Right atrium auricular region (tissue), 2 donors: ENCODE measurements at regions not wholly inside any gene's neighbourhood (a gene's known extent, or its start where the extent isn't known, plus 50 kb on each side); places are given as distances from the start of the nearest gene placed in this dataset.

Experiments used
- DNase-seq: peaks from one replicate; pipeline ENCODE4 v3.0.0-alpha.2; 2019; ENCODE audit warnings: low spot score
- H3K27ac ChIP-seq, 2 donors: fragments of 200-600 bp; sonication (generic); 1 replicate in 1 of 2; 2 replicates in 1 of 2; pipeline ENCODE4 v1.5.1; 2016 to 2019
- H3K27me3 ChIP-seq, 2 donors: fragments of 200-600 bp; sonication (generic); one replicate each; pipeline versions ENCODE4 v1.5.1 to v1.6.0; 2017 to 2019
- H3K36me3 ChIP-seq: fragments of 200-600 bp; sonication (generic); one replicate; pipeline ENCODE4 v1.5.1; 2016
- H3K4me1 ChIP-seq, 2 donors: fragments of 200-600 bp; sonication (generic); one replicate each; pipeline versions ENCODE4 v1.5.1 to v1.6.0; 2017 to 2019
- H3K4me3 ChIP-seq, 2 donors: fragments of 200-600 bp; sonication (generic); 1 replicate in 1 of 2; 2 replicates in 1 of 2; pipeline ENCODE4 v1.5.1; 2017 to 2019; ENCODE audit warnings: mild to moderate bottlenecking in 1 of 2, moderate library complexity in 1 of 2
- H3K9me3 ChIP-seq, 2 donors: fragments of 200-600 bp; sonication (generic); one replicate each; pipeline ENCODE4 v1.5.1; 2019
- TF ChIP-seq, protein P1 (sequence below), 2 donors: fragments of 200-600 bp; sonication (generic); IDR thresholded peaks; one replicate each; pipeline ENCODE4 v1.5.1; 2019; ENCODE audit warnings: antibody characterized with exemption in 2 of 2

DNA sequence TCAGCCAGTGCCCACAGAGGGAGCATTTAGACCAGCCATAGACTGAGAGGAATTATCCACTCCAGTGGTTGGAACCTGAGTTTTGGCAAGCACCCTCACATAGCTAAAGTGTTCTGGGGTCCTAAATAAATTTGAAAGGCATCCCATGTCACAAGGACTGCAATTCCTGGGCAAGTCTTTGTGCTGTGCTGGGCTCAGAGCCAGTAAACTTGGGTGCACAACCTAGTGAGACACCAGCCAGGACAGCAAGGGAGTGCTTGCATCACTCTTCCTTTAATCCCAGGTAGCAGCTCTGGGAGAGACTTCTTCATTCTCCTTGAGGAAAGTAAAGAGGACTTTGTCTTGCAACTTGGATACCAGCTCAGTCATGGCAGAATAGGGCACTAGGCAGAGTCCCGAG lies 142.0 kb upstream of the FSCB start:
- no peak overlapping the region for H3K4me3 ChIP-seq
- H3K27ac ChIP-seq: no peak overlapping the region
- no peaks in the 10 kb centered on the region for H3K4me1 ChIP-seq
- no peak for DNase-seq
- no peaks in the 10 kb centered on the region for H3K36me3 ChIP-seq
- H3K27me3 ChIP-seq: no peaks in the 10 kb centered on the region
- TF ChIP-seq, protein P1, sequence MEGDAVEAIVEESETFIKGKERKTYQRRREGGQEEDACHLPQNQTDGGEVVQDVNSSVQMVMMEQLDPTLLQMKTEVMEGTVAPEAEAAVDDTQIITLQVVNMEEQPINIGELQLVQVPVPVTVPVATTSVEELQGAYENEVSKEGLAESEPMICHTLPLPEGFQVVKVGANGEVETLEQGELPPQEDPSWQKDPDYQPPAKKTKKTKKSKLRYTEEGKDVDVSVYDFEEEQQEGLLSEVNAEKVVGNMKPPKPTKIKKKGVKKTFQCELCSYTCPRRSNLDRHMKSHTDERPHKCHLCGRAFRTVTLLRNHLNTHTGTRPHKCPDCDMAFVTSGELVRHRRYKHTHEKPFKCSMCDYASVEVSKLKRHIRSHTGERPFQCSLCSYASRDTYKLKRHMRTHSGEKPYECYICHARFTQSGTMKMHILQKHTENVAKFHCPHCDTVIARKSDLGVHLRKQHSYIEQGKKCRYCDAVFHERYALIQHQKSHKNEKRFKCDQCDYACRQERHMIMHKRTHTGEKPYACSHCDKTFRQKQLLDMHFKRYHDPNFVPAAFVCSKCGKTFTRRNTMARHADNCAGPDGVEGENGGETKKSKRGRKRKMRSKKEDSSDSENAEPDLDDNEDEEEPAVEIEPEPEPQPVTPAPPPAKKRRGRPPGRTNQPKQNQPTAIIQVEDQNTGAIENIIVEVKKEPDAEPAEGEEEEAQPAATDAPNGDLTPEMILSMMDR (IDR thresholded peaks at IDR 0.05): no peak
- H3K9me3 ChIP-seq: no peaks in the 10 kb centered on the region

DNA sequence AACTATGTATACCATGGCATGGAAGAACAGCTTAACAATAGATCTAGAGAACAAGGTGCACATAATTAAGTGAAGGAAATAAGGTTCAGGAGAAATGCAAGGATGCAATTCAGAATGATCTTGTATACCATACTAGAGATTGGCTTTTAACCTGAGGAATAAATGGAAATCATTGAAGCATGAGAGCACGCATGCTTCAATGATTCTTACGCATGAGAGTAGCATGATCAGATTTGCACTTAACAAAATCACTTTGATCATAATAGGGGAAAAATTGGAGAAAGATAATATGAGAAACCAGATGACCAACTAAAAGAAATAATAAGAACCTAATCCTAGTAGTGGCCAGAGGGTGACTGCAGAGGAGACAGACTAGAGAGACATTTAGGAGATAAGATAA lies 133.3 kb upstream of the FSCB start:
- Histone ChIP-seq H3K4me1 (no peaks in the 10 kb centered on the region), H3K36me3 (no peaks in the 10 kb centered on the region), H3K27me3 (no peaks in the 10 kb centered on the region), H3K27ac (no peak overlapping the region), H3K9me3 (no peaks in the 10 kb centered on the region), H3K4me3 (no peak overlapping the region)
- DNase-seq: no peak
- TF ChIP-seq, protein P1 (IDR thresholded peaks at IDR 0.05): no peak

DNA sequence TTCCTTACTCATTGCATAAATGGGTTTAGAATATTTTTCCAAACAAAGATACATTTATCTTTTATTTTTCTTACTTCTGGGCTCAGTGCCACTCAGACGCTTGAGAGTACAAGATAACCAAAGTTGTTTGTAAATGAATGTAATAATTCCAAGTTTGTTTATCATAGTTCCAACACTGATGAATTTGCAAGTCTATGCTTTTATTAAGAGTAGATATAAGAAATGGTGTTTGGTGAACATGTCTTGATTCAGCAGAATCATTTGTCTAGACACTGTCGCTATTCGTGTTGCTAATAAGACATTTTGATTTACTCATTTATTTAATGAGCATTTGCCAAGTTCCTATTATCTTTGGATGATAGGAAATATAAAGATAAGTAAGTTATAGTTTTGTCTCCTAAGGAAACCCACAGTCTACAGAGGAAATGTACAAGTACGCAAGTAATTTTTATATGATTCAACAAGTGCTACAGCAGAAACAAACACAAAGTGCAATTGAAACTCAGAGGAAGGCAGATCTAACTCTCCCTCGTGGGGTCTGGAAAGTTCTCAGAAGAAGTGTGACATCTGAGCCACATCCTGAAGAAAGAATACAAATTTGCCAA lies 132.8 kb upstream of the FSCB start:
- H3K4me1 ChIP-seq: no peaks in the 10 kb centered on the region
- TF ChIP-seq, protein P1 (IDR thresholded peaks at IDR 0.05): no peak
- no peaks in the 10 kb centered on the region for H3K36me3 ChIP-seq
- H3K9me3 ChIP-seq: no peaks in the 10 kb centered on the region
- no peaks in the 10 kb centered on the region for H3K27me3 ChIP-seq
- H3K4me3 ChIP-seq: no peak overlapping the region
- H3K27ac ChIP-seq: no peak overlapping the region
- DNase-seq: no peak

DNA sequence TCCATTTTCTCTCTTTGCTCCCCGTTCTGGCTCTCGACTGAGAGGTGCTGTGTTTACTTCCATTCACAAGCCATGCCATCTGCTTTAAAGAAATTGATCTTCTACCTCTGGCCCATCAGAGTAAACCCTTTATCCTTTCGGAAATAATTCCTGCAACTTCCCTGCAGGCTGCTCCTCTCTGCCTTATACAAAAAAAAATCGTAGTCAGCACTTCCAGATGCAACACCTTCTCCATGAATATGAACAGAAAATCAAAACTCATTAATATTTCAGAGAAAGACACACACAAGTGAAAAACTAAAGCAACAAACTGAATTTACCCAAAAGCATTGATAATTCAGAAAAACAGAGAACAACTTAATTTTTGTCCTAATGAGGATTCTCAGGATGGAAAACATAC lies 127.6 kb upstream of the FSCB start:
- DNase-seq: no peak
- TF ChIP-seq, protein P1 (IDR thresholded peaks at IDR 0.05): no peak
- no peak overlapping the region for H3K27ac ChIP-seq
- H3K4me3 ChIP-seq: no peak overlapping the region
- H3K4me1 ChIP-seq: no peaks in the 10 kb centered on the region
- no peaks in the 10 kb centered on the region for H3K9me3 ChIP-seq
- H3K36me3 ChIP-seq: no peaks in the 10 kb centered on the region
- H3K27me3 ChIP-seq: no peaks in the 10 kb centered on the region

DNA sequence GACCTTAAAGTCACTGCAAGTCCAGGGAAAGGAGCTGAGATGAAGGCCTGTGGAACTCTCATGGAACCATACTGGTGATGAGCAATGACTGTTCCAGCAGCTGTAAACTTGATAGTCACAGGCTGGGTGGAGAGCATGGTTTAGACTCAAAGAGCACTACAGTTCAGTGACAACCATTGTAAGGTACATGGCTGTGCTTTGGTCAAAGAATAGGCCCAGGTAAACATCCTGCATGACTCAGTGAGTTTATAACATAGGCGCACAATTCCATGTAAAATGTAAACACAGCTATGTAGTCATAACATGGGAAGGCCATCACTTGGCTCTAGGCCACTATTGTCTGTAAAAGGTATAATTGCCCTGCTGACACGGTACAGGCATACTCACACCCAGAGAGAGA lies 119.3 kb upstream of the FSCB start:
- no peaks in the 10 kb centered on the region for H3K4me1 ChIP-seq
- no peaks in the 10 kb centered on the region for H3K27me3 ChIP-seq
- H3K9me3 ChIP-seq: no peaks in the 10 kb centered on the region
- no peaks in the 10 kb centered on the region for H3K36me3 ChIP-seq
- H3K27ac ChIP-seq: no peak overlapping the region
- TF ChIP-seq, protein P1 (IDR thresholded peaks at IDR 0.05): no peak
- DNase-seq: no peak
- H3K4me3 ChIP-seq: no peak overlapping the region

DNA sequence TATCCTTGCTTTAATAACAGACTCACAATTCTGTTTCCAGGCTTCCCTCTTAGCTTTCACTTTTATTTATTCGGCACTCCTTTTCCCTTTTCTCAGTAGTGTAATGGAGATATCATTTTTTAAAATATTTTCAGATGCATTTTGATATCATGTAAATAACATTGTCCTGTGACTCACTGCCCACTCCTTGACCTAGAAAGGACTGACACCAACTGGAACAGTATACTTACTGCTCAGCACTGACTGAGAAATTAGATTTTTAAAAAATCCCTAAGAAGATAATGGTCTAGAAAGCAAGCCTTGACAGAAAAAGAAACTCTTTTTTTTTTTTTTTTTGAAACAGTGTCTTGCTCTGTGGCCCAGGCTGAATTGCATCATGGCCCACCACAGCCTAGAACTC lies 118.0 kb upstream of the FSCB start:
- Histone ChIP-seq H3K4me3 (no peak overlapping the region), H3K27me3 (no peaks in the 10 kb centered on the region), H3K27ac (no peak overlapping the region), H3K9me3 (no peaks in the 10 kb centered on the region), H3K36me3 (no peaks in the 10 kb centered on the region), H3K4me1 (no peaks in the 10 kb centered on the region)
- TF ChIP-seq, protein P1 (IDR thresholded peaks at IDR 0.05): no peak
- DNase-seq: no peak
